B cell (primary cell): ENCODE measurements at regions not wholly inside any gene's neighbourhood (a gene's known extent, or its start where the extent isn't known, plus 50 kb on each side); places are given as distances from the start of the nearest gene placed in this dataset.

ENCODE experiments used
- ATAC-seq: fragments of 200-7000 bp; cut with Tn5 transposase; one replicate; pipeline ENCODE4 v1.10.0; 2021; ENCODE audit warnings: low read depth, mild to moderate bottlenecking, moderate number of reproducible peaks, moderate library complexity
- CTCF ChIA-PET: fragments of 350-600 bp; sonication (Branson Sonifier 250); formaldehyde crosslinking; loops from one replicate; lab custom pipeline; 2021; ENCODE audit warnings: antibody characterized with exemption, inconsistent platforms; lab: Charles Lee
- POLR2A ChIA-PET: fragments of 350-600 bp; sonication (Branson Sonifier 250); formaldehyde crosslinking; loops from one replicate; lab custom pipeline; 2021; ENCODE audit warnings: antibody characterized with exemption; lab: Charles Lee
- DNase-seq: peaks from one replicate; pipeline ENCODE4 v3.0.0; 2013
- H2AFZ ChIP-seq: 2 replicates; pipeline ENCODE4 v1.6.1; 2012; ENCODE audit warnings: mild to moderate bottlenecking, low read depth, low read length; ENCODE audit not compliant: insufficient read depth, poor library complexity, severe bottlenecking
- H3K27ac ChIP-seq, 2 donors: 1 replicate in 1 of 2; 2 replicates in 1 of 2; pipeline ENCODE4 v1.5.1; 2012 to 2013; ENCODE audit warnings: low read length in 2 of 2, mild to moderate bottlenecking in 2 of 2, moderate library complexity in 1 of 2
- H3K27me3 ChIP-seq, 4 experiments: fragments of 200-600 bp in 1 of 4; sonication (generic) in 1 of 4; replicated peaks in 1 of 4; 1 replicate in 2 of 4; 2 replicates in 2 of 4; pipeline versions ENCODE4 v1.6.1 to v1.7.0; 2013 to 2016; ENCODE audit warnings: low read length in 3 of 4, mild to moderate bottlenecking in 2 of 4, mixed read lengths in 1 of 4, moderate library complexity in 1 of 4; ENCODE audit not compliant: insufficient read depth in 4 of 4, control insufficient read depth in 3 of 4; ENCODE audit errors: control extremely low read depth in 1 of 4
- H3K36me3 ChIP-seq, 2 experiments: replicated peaks in 1 of 2; 1 replicate in 1 of 2; 2 replicates in 1 of 2; pipeline versions ENCODE4 v1.6.1 to v1.7.1; 2013; ENCODE audit warnings: low read length in 1 of 2; ENCODE audit not compliant: insufficient read depth in 2 of 2, control insufficient read depth in 1 of 2; ENCODE audit errors: control extremely low read depth in 1 of 2, extremely low read depth in 1 of 2
- H3K4me1 ChIP-seq, 2 donors: fragments of 200-600 bp in 1 of 2; sonication (generic) in 1 of 2; 1 replicate in 1 of 2; 2 replicates in 1 of 2; pipeline versions ENCODE4 v1.5.1 to v1.6.1; 2013 to 2017; ENCODE audit warnings: low read length in 2 of 2; ENCODE audit not compliant: control insufficient read depth in 2 of 2, insufficient read depth in 2 of 2
- H3K4me2 ChIP-seq: replicated peaks from 2 replicates; pipeline ENCODE3; 2012; ENCODE audit warnings: mild to moderate bottlenecking, low read depth, low read length; ENCODE audit not compliant: poor library complexity, severe bottlenecking
- H3K4me3 ChIP-seq, 5 experiments: fragments of 200-600 bp in 1 of 5; sonication (generic) in 1 of 5; 1 replicate in 3 of 5; 2 replicates in 2 of 5; pipeline versions ENCODE4 v1.5.1 to v1.7.0; 2011 to 2016; ENCODE audit warnings: low read length in 4 of 5, mild to moderate bottlenecking in 4 of 5, low read depth in 2 of 5, control low read depth in 1 of 5, moderate library complexity in 1 of 5; ENCODE audit not compliant: insufficient read depth in 1 of 5; ENCODE audit errors: control extremely low read depth in 1 of 5, extremely low read depth in 1 of 5
- H3K79me2 ChIP-seq: fragments of 200-600 bp; sonication (generic); one replicate; pipeline ENCODE4 v1.6.0; 2016; ENCODE audit warnings: low read length; ENCODE audit not compliant: control insufficient read depth, insufficient read depth
- H3K9ac ChIP-seq: fragments of 200-600 bp; sonication (generic); 2 replicates; pipeline ENCODE4 v1.6.1; 2017; ENCODE audit warnings: mild to moderate bottlenecking, low read length, moderate library complexity
- H3K9me3 ChIP-seq, 3 donors: one replicate each; pipeline versions ENCODE4 v1.6.1 to v1.7.1; 2013; ENCODE audit warnings: low read length in 2 of 3; ENCODE audit not compliant: control insufficient read depth in 2 of 3, insufficient read depth in 1 of 3; ENCODE audit errors: control extremely low read depth in 1 of 3
- H4K20me1 ChIP-seq: 2 replicates; pipeline ENCODE4 v1.6.0; 2012; ENCODE audit warnings: mild to moderate bottlenecking, low read length; ENCODE audit not compliant: insufficient read depth, control insufficient read depth, poor library complexity, severe bottlenecking
- H3K27ac Mint-ChIP-seq: one replicate; pipeline ENCODE4 v1.8.0; 2021; ENCODE audit warnings: mixed read lengths
- H3K27me3 Mint-ChIP-seq: one replicate; pipeline ENCODE4 v1.8.0; 2021; ENCODE audit warnings: mixed read lengths
- H3K4me1 Mint-ChIP-seq: one replicate; pipeline ENCODE4 v1.8.0; 2021; ENCODE audit warnings: mixed read lengths
- H3K4me3 Mint-ChIP-seq: one replicate; pipeline ENCODE4 v1.8.0; 2021; ENCODE audit warnings: mixed read lengths
- H3K9me3 Mint-ChIP-seq: one replicate; pipeline ENCODE4 v1.8.0; 2022; ENCODE audit warnings: mixed read lengths; ENCODE audit not compliant: insufficient read depth
- EZH2 ChIP-seq: IDR thresholded peaks from 2 replicates; pipeline ENCODE4 v1.6.1; 2012; ENCODE audit warnings: borderline replicate concordance, low read depth, mild to moderate bottlenecking, moderate library complexity, low read length; ENCODE audit not compliant: insufficient read depth, poor library complexity, severe bottlenecking
- WGBS: methylation state at CpG from one replicate; pipeline ENCODE4 v1.1.5; 2013; ENCODE audit warnings: missing lambda C conversion rate; ENCODE audit not compliant: insufficient coverage; 5-methylcytosine and 5-hydroxymethylcytosine counted together
- intact Hi-C: fragments of 100-400 bp; cut with micrococcal nuclease; formaldehyde crosslinking; loops from one replicate; pipeline ENCODE4 v1.10.0; 2022
- TF ChIP-seq, protein P1 (sequence below): fragments of 200-600 bp; IDR thresholded peaks from one replicate; pipeline ENCODE4 v1.8.0; 2022; ENCODE audit warnings: antibody characterized with exemption, mild to moderate bottlenecking

DNA sequence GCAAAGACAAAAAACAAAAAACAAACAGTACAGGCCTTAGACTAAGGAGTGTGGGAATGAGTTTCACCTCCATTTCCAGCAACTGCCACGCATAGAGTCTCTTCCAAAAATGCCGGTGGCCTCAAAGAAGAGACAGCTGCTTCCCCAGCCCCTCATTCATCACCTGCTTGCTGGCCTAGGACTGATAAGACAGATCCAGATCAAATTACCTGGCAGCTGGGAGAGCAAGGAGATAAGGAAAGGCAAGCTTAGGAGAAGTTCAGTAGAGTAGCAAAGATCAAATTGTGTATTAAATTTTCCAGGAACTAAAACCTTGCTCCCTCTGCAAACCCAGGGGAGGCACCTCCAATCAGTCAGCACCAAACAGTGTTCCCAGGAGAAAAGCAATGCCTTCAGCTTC lies 325.8 kb upstream of the CTNNB1 start:
- ATAC-seq, result no peak

DNA sequence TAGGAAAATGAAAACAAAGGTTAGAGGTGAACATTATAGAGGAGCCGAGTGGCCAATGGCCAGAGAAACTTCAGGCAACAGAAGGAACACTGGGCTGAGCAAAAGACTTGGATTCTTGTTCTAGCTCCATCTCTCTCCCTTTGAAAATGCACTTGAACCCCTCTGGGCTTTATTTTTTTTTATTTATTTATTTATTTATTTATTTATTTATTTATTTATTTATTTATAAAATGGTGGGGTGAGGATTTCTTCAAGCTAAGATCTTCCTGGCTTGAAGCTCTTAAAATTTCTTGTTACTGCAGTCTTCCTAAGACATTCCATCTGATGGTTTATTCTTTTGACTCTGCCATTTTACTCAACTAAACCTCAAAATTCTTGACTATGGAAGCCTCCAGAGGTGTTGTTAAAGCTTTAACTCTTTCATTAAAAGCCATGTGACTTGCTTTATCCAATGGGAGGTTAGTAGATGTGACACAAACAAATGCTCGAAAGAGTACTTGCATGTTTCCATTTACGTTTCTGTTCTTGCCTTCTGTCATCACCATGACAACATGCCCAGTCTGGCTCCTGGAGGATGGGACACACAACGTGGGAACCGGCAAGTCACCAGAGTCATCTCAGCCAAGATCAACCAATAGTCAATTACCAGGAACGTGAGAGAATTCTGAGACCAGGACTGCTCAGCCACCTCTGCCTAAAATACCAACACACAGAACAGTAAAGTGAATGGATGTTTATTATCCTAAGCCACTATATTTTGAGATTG lies 325.2 kb upstream of the CTNNB1 start:
- intact Hi-C loops, result no loop called here
- Histone ChIP-seq H2AFZ (no peak overlapping the region), H3K4me1 (no peaks in the 10 kb centered on the region), H3K9me3 (no peaks in the 10 kb centered on the region), H3K27ac (no peak overlapping the region), H3K9ac (no peak overlapping the region), H4K20me1 (no peaks in the 10 kb centered on the region), H3K4me3 (no peak overlapping the region), H3K27me3 (peaks cover 0 to 2% (median 0%) of the 10 kb centered on the region in 4 experiments), H3K36me3 (no peaks in the 10 kb centered on the region), H3K4me2 (no peak overlapping the region), H3K79me2 (no peaks in the 10 kb centered on the region)
- H3K27ac Mint-ChIP-seq, result no peak overlapping the region
- no peaks in the 10 kb centered on the region for H3K4me1 Mint-ChIP-seq
- no peak for ATAC-seq
- H3K9me3 Mint-ChIP-seq, result no peaks in the 10 kb centered on the region
- CTCF ChIA-PET, result interaction anchor here (0.6 kb wide), 1 partner anchor 431 kb away, joined by 6 read pairs; no protein-coding TSS in a partner anchor
- 76% methylated on average over 3 of the region's 6 CpGs for WGBS
- no peak for DNase-seq
- no peak for TF ChIP-seq EZH2
- no peaks in the 10 kb centered on the region for H3K27me3 Mint-ChIP-seq
- no peak overlapping the region for H3K4me3 Mint-ChIP-seq
- POLR2A ChIA-PET, result no interaction called here

More for the DNA sequence above, 325.8 kb upstream of the CTNNB1 start:
- intact Hi-C loops, result no loop called here
- POLR2A ChIA-PET, result no interaction called here
- no peaks in the 10 kb centered on the region for H3K27me3 Mint-ChIP-seq
- H2AFZ ChIP-seq, result no peak overlapping the region
- no peaks in the 10 kb centered on the region for H3K36me3 ChIP-seq
- no peaks in the 10 kb centered on the region for H3K4me1 Mint-ChIP-seq
- H3K27ac ChIP-seq, result no peak overlapping the region
- TF ChIP-seq, protein P1, sequence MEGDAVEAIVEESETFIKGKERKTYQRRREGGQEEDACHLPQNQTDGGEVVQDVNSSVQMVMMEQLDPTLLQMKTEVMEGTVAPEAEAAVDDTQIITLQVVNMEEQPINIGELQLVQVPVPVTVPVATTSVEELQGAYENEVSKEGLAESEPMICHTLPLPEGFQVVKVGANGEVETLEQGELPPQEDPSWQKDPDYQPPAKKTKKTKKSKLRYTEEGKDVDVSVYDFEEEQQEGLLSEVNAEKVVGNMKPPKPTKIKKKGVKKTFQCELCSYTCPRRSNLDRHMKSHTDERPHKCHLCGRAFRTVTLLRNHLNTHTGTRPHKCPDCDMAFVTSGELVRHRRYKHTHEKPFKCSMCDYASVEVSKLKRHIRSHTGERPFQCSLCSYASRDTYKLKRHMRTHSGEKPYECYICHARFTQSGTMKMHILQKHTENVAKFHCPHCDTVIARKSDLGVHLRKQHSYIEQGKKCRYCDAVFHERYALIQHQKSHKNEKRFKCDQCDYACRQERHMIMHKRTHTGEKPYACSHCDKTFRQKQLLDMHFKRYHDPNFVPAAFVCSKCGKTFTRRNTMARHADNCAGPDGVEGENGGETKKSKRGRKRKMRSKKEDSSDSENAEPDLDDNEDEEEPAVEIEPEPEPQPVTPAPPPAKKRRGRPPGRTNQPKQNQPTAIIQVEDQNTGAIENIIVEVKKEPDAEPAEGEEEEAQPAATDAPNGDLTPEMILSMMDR, result no peak
- TF ChIP-seq EZH2, result no peak
- H3K4me1 ChIP-seq, result no peaks in the 10 kb centered on the region
- H4K20me1 ChIP-seq, result no peaks in the 10 kb centered on the region
- H3K79me2 ChIP-seq, result no peaks in the 10 kb centered on the region
- no CpG with 5 or more reads among the region's 2 CpGs for WGBS
- no peaks in the 10 kb centered on the region for H3K9me3 ChIP-seq
- CTCF ChIA-PET, result interaction anchor here (0.6 kb wide), 1 partner anchor 430 kb away, joined by 6 read pairs; no protein-coding TSS in a partner anchor
- H3K27ac Mint-ChIP-seq, result no peak overlapping the region
- H3K4me3 ChIP-seq, result no peak overlapping the region
- no peak overlapping the region for H3K4me3 Mint-ChIP-seq
- H3K27me3 ChIP-seq, result peaks cover 0 to 2% (median 0%) of the 10 kb centered on the region in 4 experiments
- no peaks in the 10 kb centered on the region for H3K9me3 Mint-ChIP-seq
- DNase-seq, result no peak
- H3K9ac ChIP-seq, result no peak overlapping the region
- H3K4me2 ChIP-seq, result no peak overlapping the region
